Stimulated activated CD4-positive, alpha-beta T cell treated with anti-CD3 and anti-CD28 coated beads, Interleukin-1b, Interleukin-23, amount 100 ng/mL, for 24 hours (primary cell): ENCODE measurements at regions not wholly inside any gene's neighbourhood (a gene's known extent, or its start where the extent isn't known, plus 50 kb on each side); places are given as distances from the start of the nearest gene placed in this dataset.
"Not testable (repeated sequence)": the region's sequence is repeated elsewhere in the genome, so short reads cannot be mapped to it uniquely, and the experiment has no call there.

Source experiments
- DNase-seq, 4 experiments: peaks; one replicate each; pipeline ENCODE4 v3.0.0-alpha.2; 2020; ENCODE audit warnings: low read depth in 4 of 4, low spot score in 1 of 4

DNA sequence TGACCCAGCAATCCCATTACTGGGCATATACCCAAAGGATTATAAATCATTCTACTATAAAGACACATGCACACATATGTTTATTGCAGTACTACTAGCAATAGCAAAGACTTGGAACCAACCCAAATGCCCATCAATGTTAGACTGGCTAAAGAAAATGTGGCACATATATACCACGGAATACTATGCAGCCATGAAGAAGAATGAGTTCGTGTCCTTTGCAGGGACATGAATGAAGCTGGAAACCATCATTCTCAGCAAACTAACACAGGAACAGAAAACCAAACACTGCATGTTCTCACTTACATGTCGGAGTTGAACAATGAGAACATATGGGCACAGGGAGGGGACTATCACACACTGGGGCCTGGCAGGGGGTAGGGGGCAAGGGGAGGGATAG lies 183.0 kb downstream of the HACE1 start:
- not testable (repeated sequence) for DNase-seq

DNA sequence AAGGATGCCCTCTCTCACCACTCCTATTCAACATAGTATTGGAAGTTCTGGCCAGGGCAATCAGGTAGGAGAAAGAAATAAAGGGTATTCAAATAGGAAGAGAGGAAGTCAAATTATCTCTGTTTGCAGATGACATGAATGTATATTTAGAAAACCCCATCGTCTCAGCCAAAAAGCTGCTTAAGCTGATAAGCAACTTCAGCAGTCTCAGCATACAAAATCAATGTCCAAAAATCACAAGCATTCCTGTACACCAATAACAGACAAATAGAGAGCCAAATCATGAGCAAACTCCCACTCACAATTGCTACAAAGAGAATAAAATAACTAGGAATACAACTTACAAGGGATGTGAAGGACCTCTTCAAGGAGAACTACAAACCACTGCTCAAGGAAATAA lies 184.6 kb downstream of the HACE1 start:
- not testable (repeated sequence) for DNase-seq

- not testable (repeated sequence) for DNase-seq
Observed at GRCh38 chr6:104673078-104673477, 186.6 kb downstream of the HACE1 start.

GRCh38 chr6:104671591-104671891 lies 188.2 kb downstream of the HACE1 start:
- DNase-seq = not testable (repeated sequence)

- DNase-seq = not testable (repeated sequence)
Observed at GRCh38 chr6:104670834-104671590, 188.7 kb downstream of the HACE1 start.

DNA sequence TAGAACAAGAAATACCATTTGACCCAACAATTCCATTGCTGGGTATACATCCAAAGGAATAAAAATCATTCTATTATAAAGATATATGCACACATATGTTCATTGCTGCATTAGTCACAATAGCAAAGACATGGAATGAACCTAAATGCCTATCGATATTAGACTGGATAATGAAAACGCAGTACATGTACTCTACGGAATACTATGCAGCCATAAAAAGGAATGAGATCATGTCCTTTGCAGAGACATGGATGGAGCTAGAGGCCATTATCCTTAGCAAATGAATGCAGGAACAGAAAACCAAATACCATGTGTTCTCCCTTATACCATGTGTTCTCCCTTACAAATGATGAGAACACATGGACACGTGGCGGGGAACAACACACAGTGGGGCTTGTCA lies 190.2 kb downstream of the HACE1 start:
- no peak for DNase-seq

DNA sequence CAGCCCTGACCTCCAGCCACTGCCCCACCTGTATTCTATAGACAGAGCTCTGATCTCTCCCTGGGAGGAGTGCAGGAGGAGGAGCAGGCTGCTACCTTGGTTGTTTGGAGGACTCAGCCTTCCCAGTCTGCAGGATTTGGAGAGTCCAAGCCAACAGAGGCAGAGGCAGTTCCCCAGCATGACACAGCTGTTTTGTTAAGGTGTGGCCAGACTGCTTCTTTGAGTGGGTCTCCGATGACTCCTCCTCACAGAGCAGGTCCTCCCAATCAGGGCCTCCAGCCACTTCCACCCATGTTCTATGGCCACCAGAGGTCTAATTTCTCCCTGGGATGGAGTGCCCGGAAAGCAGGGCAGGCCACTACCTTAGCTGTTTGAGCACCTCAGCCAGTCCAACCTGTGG lies 203.5 kb downstream of the HACE1 start:
- DNase-seq = no peak

DNA sequence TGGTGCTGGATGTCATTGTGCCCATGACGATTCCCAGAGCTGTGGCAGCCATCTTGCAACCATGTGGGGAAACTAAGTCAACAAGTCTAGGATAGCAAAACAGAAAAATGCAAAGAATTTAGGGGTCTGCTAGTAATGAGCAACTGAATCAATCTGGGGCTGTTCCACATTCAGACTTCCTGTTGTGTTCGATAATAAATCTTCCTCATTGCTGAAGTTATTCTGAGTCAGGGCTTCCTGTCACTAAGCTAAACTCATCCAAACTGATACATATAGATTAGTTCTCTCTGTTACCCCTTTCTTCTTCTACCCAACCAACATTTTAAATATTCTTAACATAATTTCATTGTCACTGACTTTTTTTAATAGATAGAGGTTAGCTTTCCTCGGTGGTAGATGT lies 205.9 kb downstream of the HACE1 start:
- DNase-seq = no peak

- DNase-seq = no peak
Observed at GRCh38 chr6:104648347-104648746, 211.4 kb downstream of the HACE1 start.

- DNase-seq = no peak
Observed at GRCh38 chr6:104644848-104645247, 214.9 kb downstream of the HACE1 start.

DNA sequence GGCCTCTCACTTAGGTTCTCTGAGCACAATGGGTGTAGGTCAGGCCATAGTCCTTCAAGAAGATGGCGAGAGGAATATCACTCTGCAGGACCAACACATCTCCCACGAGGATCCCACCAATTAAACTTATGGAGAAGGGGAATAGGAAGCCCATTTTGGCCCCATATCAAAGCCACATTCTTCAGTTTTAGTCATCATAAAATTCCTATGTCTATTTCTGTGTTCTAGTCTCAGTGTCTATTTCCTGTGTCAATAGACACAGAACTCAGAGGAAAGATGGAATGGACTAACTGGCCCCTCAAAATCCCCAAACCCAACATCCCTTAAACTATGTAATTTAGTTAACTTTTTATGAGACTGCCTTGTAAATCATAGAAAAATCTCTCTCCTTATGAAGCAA lies 216.8 kb downstream of the HACE1 start:
- DNase-seq = no peak

- no peak for DNase-seq
Observed at GRCh38 chr6:104640761-104641160, 219.0 kb downstream of the HACE1 start.

- no peak for DNase-seq
Observed at GRCh38 chr6:104640150-104640700, 219.5 kb downstream of the HACE1 start.

GRCh38 chr6:104639668-104640067 lies 220.1 kb downstream of the HACE1 start:
- no peak for DNase-seq

- DNase-seq = no peak
Observed at GRCh38 chr6:104638841-104639290, 220.9 kb downstream of the HACE1 start.

GRCh38 chr6:104633125-104633524 lies 226.6 kb downstream of the HACE1 start:
- no peak for DNase-seq

DNA sequence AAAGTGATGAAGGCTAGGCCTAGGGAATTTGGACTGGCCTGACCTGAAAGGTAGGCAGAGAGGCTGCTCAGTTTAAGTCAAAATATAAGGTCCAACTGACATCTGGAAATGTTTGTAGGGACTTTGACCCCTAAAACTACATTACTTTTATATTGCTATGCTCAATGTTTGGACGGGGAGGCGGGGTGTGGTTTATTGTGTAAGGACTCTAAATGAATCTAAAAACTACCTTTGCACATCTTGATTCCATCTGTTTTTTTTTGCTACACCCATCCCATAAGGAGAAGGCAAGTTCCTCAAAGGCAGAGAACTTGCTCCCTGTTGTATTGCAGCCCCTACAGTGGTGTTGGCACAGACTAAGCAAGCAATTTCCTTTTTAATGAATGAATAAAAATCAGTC lies 227.1 kb downstream of the HACE1 start:
- DNase-seq = no peak

- DNase-seq = no peak
Observed at GRCh38 chr6:104630955-104631354, 228.8 kb downstream of the HACE1 start.

DNA sequence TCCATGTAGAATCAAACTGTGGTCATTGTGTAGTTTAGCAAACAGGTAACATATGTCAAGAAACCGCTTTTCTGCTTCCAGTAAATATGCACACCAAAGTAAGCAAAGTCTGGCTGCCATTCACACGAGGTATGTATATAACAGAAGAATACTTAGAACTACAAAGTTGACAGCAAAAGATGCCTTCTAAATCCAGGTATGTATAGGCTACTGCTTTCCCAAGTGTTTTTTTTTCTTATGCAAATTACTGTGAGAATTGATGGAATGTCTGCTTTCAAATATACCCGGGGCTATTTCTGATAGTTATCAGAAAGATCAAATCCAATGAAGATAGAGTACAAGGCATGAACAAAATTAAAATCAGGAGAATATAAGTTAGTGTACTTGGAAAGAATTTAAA lies 229.2 kb downstream of the HACE1 start:
- DNase-seq = no peak

DNA sequence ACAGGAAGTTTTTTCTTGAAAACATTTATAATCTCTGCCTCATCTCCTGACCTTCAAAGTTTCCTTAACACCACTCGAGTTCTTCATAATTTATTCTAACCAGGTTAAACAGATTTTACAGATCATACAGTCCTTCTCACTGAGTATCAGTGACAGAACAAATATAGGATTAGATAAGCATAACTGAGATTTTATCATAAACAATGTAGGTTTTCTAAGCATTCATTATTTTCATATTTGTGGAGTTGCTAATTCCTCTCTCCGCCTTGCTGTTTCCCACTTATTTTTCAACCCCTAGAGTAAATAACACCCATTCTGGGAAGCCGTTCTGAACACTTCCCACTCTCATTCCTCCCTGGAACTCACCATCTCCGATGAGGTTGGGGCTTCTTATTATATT lies 229.9 kb downstream of the HACE1 start:
- DNase-seq = no peak

- no peak for DNase-seq
Observed at GRCh38 chr6:104625536-104625935, 234.2 kb downstream of the HACE1 start.

DNA sequence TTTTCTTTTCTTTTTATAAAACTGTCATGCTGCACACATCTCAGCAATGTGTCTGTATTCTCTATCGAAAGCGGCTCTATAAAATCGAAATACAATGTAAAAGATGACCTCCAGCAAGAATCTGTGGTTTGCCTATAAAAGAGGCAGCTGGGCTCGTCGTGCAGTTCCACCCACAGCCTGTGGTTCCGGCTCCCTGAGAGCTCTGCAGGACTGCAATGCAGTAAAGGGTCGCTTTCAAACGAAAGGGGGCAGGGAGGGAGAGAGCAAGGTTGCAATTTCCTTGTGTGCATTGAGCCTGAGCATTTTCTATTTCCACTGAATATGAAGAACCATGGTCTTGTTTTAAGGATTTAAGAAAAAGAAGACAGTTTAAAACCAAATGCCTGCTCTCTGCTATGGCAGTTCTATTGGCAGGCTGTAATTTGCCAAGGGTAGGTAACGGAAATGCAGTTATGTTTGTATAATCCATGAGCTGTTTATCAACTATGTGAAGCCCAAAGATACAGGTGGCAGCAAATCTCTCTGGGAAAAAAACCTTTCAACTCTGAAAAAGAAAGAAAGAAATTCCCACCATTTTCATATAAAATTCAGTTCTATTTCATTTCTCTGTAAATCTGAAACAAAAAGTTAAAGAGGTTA lies 236.5 kb downstream of the HACE1 start:
- no peak for DNase-seq

DNA sequence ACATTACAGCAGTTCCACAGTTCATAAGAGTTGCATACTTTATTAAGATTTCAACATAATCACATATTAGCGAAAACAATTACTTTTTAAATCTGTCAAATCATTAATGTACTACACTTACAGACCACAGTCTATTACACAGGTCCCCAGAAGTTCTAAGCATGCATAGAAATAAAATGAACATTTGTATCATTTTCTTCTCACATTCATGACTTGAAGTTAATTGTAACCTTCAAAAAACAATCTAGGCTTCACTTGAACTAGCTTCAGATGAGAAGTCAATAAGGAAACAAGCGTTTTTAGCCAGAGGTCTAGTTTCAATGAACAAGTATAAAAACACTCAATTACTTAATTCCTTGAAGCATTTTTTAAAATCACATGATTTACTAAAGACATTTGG lies 238.3 kb downstream of the HACE1 start:
- DNase-seq = no peak
